Common myeloid progenitor, CD34-positive (primary cell): ENCODE measurements at regions not wholly inside any gene's neighbourhood (a gene's known extent, or its start where the extent isn't known, plus 50 kb on each side); places are given as distances from the start of the nearest gene placed in this dataset.
"Not testable (repeated sequence)": the region's sequence is repeated elsewhere in the genome, so short reads cannot be mapped to it uniquely, and the experiment has no call there.

Experiments
- CTCF ChIA-PET: fragments of 350-600 bp; sonication (Branson Sonifier 250); formaldehyde crosslinking; loops from one replicate; lab custom pipeline; 2021; ENCODE audit warnings: antibody characterized with exemption; lab: Charles Lee
- POLR2A ChIA-PET: fragments of 350-600 bp; sonication (Branson Sonifier 250); formaldehyde crosslinking; loops from one replicate; lab custom pipeline; 2021; ENCODE audit warnings: antibody characterized with exemption; lab: Charles Lee
- DNase-seq, 3 donors: peaks; one replicate each; pipeline versions ENCODE4 v3.0.0 to v3.0.0-alpha.2; 2013
- H3K27ac ChIP-seq, 2 experiments: 1 replicate in 1 of 2; 2 replicates in 1 of 2; pipeline ENCODE4 v1.7.0; 2013; ENCODE audit warnings: inconsistent platforms in 2 of 2, low read length in 2 of 2, mild to moderate bottlenecking in 2 of 2, low read depth in 1 of 2, moderate library complexity in 1 of 2; ENCODE audit not compliant: severe bottlenecking in 2 of 2, insufficient read depth in 1 of 2, poor library complexity in 1 of 2
- H3K27me3 ChIP-seq, 5 experiments: replicated peaks in 2 of 5; 1 replicate in 3 of 5; 2 replicates in 2 of 5; pipeline versions ENCODE4 v1.6.1 to v1.7.0; 2013; ENCODE audit warnings: low read length in 4 of 5, mild to moderate bottlenecking in 2 of 5, moderate library complexity in 2 of 5, inconsistent platforms in 1 of 5; ENCODE audit not compliant: insufficient read depth in 5 of 5, control insufficient read depth in 4 of 5
- H3K36me3 ChIP-seq, 4 experiments: 1 replicate in 2 of 4; 2 replicates in 2 of 4; pipeline versions ENCODE4 v1.6.1 to v1.7.0; 2013; ENCODE audit warnings: low read length in 3 of 4, control low read depth in 1 of 4, mild to moderate bottlenecking in 1 of 4; ENCODE audit not compliant: control insufficient read depth in 4 of 4, insufficient read depth in 4 of 4
- H3K4me1 ChIP-seq, 4 experiments: 1 replicate in 3 of 4; 2 replicates in 1 of 4; pipeline versions ENCODE4 v1.6.1 to v1.7.1; 2013; ENCODE audit warnings: low read length in 3 of 4, mild to moderate bottlenecking in 3 of 4, control low read depth in 1 of 4, inconsistent platforms in 1 of 4, moderate library complexity in 1 of 4; ENCODE audit not compliant: control insufficient read depth in 4 of 4, insufficient read depth in 4 of 4; ENCODE audit errors: control extremely low read depth in 1 of 4
- H3K4me3 ChIP-seq, 7 experiments: 1 replicate in 4 of 7; 2 replicates in 3 of 7; pipeline versions ENCODE4 v1.5.1 to v1.7.0; 2013; ENCODE audit warnings: mild to moderate bottlenecking in 7 of 7, low read length in 6 of 7, moderate library complexity in 6 of 7, inconsistent platforms in 2 of 7, low read depth in 2 of 7, control low read depth in 1 of 7; ENCODE audit not compliant: insufficient read depth in 4 of 7, control insufficient read depth in 1 of 7; ENCODE audit errors: extremely low read depth in 1 of 7
- H3K9me3 ChIP-seq, 5 experiments: 1 replicate in 4 of 5; 2 replicates in 1 of 5; pipeline versions ENCODE4 v1.6.1 to v1.7.1; 2013; ENCODE audit warnings: low read length in 4 of 5, mild to moderate bottlenecking in 2 of 5, inconsistent platforms in 1 of 5, low read depth in 1 of 5, moderate library complexity in 1 of 5; ENCODE audit not compliant: control insufficient read depth in 4 of 5, insufficient read depth in 2 of 5; ENCODE audit errors: control extremely low read depth in 1 of 5
- WGBS: methylation state at CpG from one replicate; pipeline ENCODE4 v1.1.5; 2013; ENCODE audit not compliant: insufficient coverage; 5-methylcytosine and 5-hydroxymethylcytosine counted together

- H3K4me3 ChIP-seq, H3K27ac ChIP-seq, POLR2A ChIA-PET, H3K36me3 ChIP-seq, CTCF ChIA-PET, H3K27me3 ChIP-seq, H3K4me1 ChIP-seq, DNase-seq: not testable (repeated sequence)
- peaks cover 7 to 31% (median 13%) of the 10 kb centered on the region in 5 experiments for H3K9me3 ChIP-seq
- WGBS, result no CpG with 5 or more reads among the region's 3 CpGs
Observed at GRCh38 chr6:119924888-119925287, 575.3 kb upstream of the MAN1A1 start.

- no peak overlapping the region for H3K27ac ChIP-seq
- H3K27me3 ChIP-seq, result no peaks in the 10 kb centered on the region
- WGBS, result no CpG with 5 or more reads among the region's 2 CpGs
- POLR2A ChIA-PET, result no interaction called here
- no peak overlapping the region for H3K4me3 ChIP-seq
- peaks cover 7 to 33% (median 15%) of the 10 kb centered on the region in 5 experiments for H3K9me3 ChIP-seq
- H3K36me3 ChIP-seq, result no peaks in the 10 kb centered on the region
- CTCF ChIA-PET, result no interaction called here
- H3K4me1 ChIP-seq, result no peaks in the 10 kb centered on the region
- no peak for DNase-seq
Observed at GRCh38 chr6:119922814-119923213, 573.3 kb upstream of the MAN1A1 start.

- Histone ChIP-seq H3K36me3 (no peaks in the 10 kb centered on the region), H3K9me3 (peaks cover 7 to 28% (median 17%) of the 10 kb centered on the region in 5 experiments), H3K4me1 (no peaks in the 10 kb centered on the region), H3K27ac (no peak overlapping the region), H3K4me3 (no peak overlapping the region), H3K27me3 (no peaks in the 10 kb centered on the region)
- ChIA-PET POLR2A (no interaction called here), CTCF (no interaction called here)
- DNase-seq, result peak in 1 of 3 donors; percentile 1
Observed at GRCh38 chr6:119921491-119922010, 572.0 kb upstream of the MAN1A1 start.

- H3K36me3 ChIP-seq, result no peaks in the 10 kb centered on the region
- H3K27me3 ChIP-seq, result no peaks in the 10 kb centered on the region
- DNase-seq, result no peak
- no peak overlapping the region for H3K4me3 ChIP-seq
- no peak overlapping the region for H3K27ac ChIP-seq
- CTCF ChIA-PET, result no interaction called here
- WGBS, result 100% methylated on average over 1 of the region's 1 CpG
- H3K9me3 ChIP-seq, result peaks cover 0 to 17% (median 3%) of the 10 kb centered on the region in 5 experiments
- H3K4me1 ChIP-seq, result no peaks in the 10 kb centered on the region
- POLR2A ChIA-PET, result no interaction called here
Observed at GRCh38 chr6:119917186-119917585, 567.6 kb upstream of the MAN1A1 start.

- no peak overlapping the region for H3K4me3 ChIP-seq
- ChIA-PET POLR2A (no interaction called here), CTCF (interaction anchor here (0.6 kb wide), 1 partner anchor 1158 kb away, joined by 3 read pairs; no protein-coding TSS in a partner anchor)
- DNase-seq, result no peak
- H3K36me3 ChIP-seq, result no peaks in the 10 kb centered on the region
- WGBS, result no CpG with 5 or more reads among the region's 2 CpGs
- no peak overlapping the region for H3K27ac ChIP-seq
- H3K9me3 ChIP-seq, result peaks cover 0 to 13% (median 3%) of the 10 kb centered on the region in 5 experiments
- H3K4me1 ChIP-seq, result no peaks in the 10 kb centered on the region
- H3K27me3 ChIP-seq, result no peaks in the 10 kb centered on the region
Observed at GRCh38 chr6:119915971-119916370, 566.4 kb upstream of the MAN1A1 start.

- Histone ChIP-seq H3K9me3 (peaks cover 0 to 1% (median 0%) of the 10 kb centered on the region in 5 experiments), H3K36me3 (no peaks in the 10 kb centered on the region), H3K4me3 (no peak overlapping the region), H3K27ac (no peak overlapping the region), H3K4me1 (no peaks in the 10 kb centered on the region), H3K27me3 (no peaks in the 10 kb centered on the region)
- WGBS, result 100% methylated on average over 1 of the region's 3 CpGs
- DNase-seq, result no peak
- ChIA-PET CTCF (interaction anchor here (0.6 kb wide), 1 partner anchor 464 kb away, joined by 3 read pairs; no protein-coding TSS in a partner anchor), POLR2A (no interaction called here)
Observed at GRCh38 chr6:119908157-119908556, 558.6 kb upstream of the MAN1A1 start.

- POLR2A ChIA-PET, result interaction anchor here (0.7 kb wide), 1 partner anchor 1467 kb away, joined by 3 read pairs; no protein-coding TSS in a partner anchor
- H3K4me1 ChIP-seq, result peaks cover 0 to 5% (median 0%) of the 10 kb centered on the region in 4 experiments
- no peak overlapping the region for H3K4me3 ChIP-seq
- no peaks in the 10 kb centered on the region for H3K36me3 ChIP-seq
- peaks cover 0 to 1% (median 0%) of the 10 kb centered on the region in 5 experiments for H3K9me3 ChIP-seq
- CTCF ChIA-PET, result no interaction called here
- H3K27me3 ChIP-seq, result no peaks in the 10 kb centered on the region
- no peak for DNase-seq
- WGBS, result 100% methylated on average over 1 of the region's 1 CpG
- no peak overlapping the region for H3K27ac ChIP-seq
Observed at GRCh38 chr6:119902681-119903080, 553.1 kb upstream of the MAN1A1 start.
